ENCODE measurements at regions not wholly inside any gene's neighbourhood (a gene's known extent, or its start where the extent isn't known, plus 50 kb on each side); places are given as distances from the start of the nearest gene placed in this dataset.
"Not testable (repeated sequence)": the region's sequence is repeated elsewhere in the genome, so short reads cannot be mapped to it uniquely, and the experiment has no call there.

- no peaks in the 10 kb centered on the region for H3K27me3 Mint-ChIP-seq (ENCODE audit: low read depth)
- DNase-seq, result no peak
- no peaks in the 10 kb centered on the region for H3K9me3 Mint-ChIP-seq
- ATAC-seq, result no peak
- H3K36me3 Mint-ChIP-seq (ENCODE audit: insufficient read depth), result no peaks in the 10 kb centered on the region
- no peak overlapping the region for H3K4me3 Mint-ChIP-seq
- H3K4me1 Mint-ChIP-seq (ENCODE audit: low read depth), result no peaks in the 10 kb centered on the region
Observed at GRCh38 chr1:227508431-227508830, 54.9 kb upstream of the ZNF678 start.

DNA sequence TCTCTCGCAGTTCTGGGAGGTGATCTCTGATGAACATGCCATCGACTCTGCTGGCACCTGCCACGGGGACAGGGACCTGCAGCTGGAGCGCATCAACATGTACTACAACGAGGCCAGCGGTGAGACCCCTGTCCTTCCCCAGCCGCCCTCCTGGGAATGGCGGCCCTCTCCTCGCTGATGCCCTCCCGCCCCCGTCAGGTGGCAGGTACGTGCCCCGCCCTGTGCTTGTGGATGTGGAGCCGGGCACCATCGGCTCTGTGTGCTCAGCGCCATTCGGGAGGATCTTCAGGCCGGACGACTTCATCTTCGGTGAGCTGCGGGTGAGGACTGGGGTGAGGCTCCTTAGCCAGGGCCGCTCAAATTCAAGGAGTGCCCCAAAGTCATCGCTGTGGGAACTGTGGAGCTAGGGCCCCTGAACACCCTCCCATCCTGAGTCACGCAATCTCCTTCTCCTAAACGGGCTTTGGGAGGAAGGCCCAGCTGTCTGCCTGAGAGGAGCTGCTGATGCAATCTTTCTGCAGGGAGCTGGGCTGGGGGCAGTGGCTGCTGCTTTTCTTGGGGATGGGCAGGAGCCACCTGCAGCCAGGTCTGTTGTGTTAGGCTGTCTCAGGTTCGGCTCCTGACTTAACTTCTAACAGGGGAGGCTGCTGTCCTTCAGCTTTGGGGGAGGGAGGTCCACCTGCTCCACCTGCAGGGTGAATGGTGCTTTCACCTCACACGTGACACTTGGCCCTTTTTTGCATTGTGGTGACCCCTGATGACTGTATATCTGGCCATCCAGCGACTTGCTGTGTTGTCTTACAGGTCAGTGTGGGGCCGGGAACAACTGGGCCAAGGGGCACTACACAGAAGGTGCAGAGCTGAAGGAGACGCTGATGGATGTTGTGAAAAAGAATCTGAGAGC lies 56.6 kb upstream of the ZNF678 start:
- H3K27me3 Mint-ChIP-seq (ENCODE audit: low read depth); DNase-seq; H3K4me1 Mint-ChIP-seq (ENCODE audit: low read depth); H3K9me3 Mint-ChIP-seq; H3K36me3 Mint-ChIP-seq (ENCODE audit: insufficient read depth); ATAC-seq; H3K4me3 Mint-ChIP-seq: not testable (repeated sequence)

DNA sequence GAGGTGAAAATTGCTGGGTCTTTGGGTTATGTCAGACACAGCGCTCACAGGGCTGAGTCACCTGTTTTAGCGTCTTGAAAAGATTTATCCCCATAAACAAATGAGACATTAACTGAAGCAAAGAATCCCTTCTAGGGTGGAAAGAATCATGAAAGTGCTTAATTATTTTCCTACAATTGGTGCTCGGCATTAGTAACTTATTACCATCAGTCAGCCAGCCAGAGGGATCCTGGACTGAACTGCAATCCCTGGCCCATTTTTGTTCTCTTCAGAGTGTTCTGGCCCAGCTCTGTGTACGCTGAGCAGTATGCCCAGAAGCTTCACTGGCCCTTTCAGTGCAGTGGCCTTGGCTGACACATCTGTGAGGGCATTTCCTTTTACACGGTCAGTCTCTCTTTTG lies 67.3 kb upstream of the ZNF678 start:
- H3K4me3 Mint-ChIP-seq; H3K4me1 Mint-ChIP-seq (ENCODE audit: low read depth); ATAC-seq; H3K36me3 Mint-ChIP-seq (ENCODE audit: insufficient read depth); DNase-seq; H3K9me3 Mint-ChIP-seq; H3K27me3 Mint-ChIP-seq (ENCODE audit: low read depth): not testable (repeated sequence)

- not testable (repeated sequence) for H3K4me3 Mint-ChIP-seq; H3K27me3 Mint-ChIP-seq (ENCODE audit: low read depth); H3K4me1 Mint-ChIP-seq (ENCODE audit: low read depth); H3K9me3 Mint-ChIP-seq; H3K36me3 Mint-ChIP-seq (ENCODE audit: insufficient read depth); DNase-seq; ATAC-seq
Observed at GRCh38 chr1:227493863-227494551, 69.3 kb upstream of the ZNF678 start.

DNA sequence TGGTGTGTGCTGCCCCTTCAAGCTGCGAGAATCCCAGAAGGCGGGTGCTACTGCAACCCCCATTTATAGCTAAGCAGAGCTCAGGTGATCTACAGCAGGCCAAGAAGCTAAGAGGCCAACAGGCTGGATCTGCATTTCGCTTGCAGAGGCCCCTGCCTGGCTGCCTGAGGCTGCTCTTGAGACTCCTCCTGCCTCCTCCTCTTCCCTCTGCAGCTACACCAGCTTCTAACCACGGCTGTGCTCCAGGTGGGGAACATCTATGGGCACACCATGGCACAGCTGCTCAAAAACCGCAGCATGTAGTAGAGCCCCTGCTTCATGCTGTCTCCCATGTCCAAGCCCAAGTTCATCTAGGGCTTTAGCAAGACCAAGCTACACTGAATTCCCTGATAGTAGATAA lies 72.9 kb upstream of the ZNF678 start:
- Mint-ChIP-seq H3K9me3 (no peaks in the 10 kb centered on the region), H3K36me3 (ENCODE audit: insufficient read depth) (no peaks in the 10 kb centered on the region), H3K4me1 (ENCODE audit: low read depth) (no peaks in the 10 kb centered on the region), H3K27me3 (ENCODE audit: low read depth) (no peaks in the 10 kb centered on the region), H3K4me3 (no peak overlapping the region)
- DNase-seq (no peak), ATAC-seq (no peak)

DNA sequence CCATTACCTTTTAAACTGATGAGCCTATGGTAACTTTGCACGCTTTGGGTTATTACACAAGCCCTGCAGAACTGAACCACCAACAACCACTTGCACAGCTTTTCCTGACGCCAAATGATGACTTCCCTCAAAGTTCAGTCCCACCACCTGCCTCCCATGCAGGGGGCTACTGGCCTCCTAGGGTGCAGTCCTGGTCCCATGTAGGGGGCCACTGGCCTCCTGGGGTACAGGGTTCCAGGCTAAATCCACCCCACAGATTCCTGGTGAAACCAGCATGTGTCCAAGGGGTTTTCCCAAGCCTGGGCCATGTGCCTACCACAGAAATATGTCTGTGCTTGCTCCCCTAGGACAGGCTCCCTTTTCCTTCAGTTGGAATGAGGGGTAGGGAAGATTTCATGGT lies 73.4 kb upstream of the ZNF678 start:
- DNase-seq, result no peak
- no peaks in the 10 kb centered on the region for H3K4me1 Mint-ChIP-seq (ENCODE audit: low read depth)
- ATAC-seq, result no peak
- no peaks in the 10 kb centered on the region for H3K36me3 Mint-ChIP-seq (ENCODE audit: insufficient read depth)
- no peak overlapping the region for H3K4me3 Mint-ChIP-seq
- H3K9me3 Mint-ChIP-seq, result no peaks in the 10 kb centered on the region
- H3K27me3 Mint-ChIP-seq (ENCODE audit: low read depth), result no peaks in the 10 kb centered on the region

- Mint-ChIP-seq H3K36me3 (ENCODE audit: insufficient read depth) (no peaks in the 10 kb centered on the region), H3K4me3 (no peak overlapping the region), H3K27me3 (ENCODE audit: low read depth) (peaks cover 2% of the 10 kb centered on the region), H3K9me3 (no peaks in the 10 kb centered on the region), H3K4me1 (ENCODE audit: low read depth) (no peaks in the 10 kb centered on the region)
- ATAC-seq, result no peak
- no peak for DNase-seq
Observed at GRCh38 chr1:227489572-227489971, 73.8 kb upstream of the ZNF678 start.

- H3K4me1 Mint-ChIP-seq (ENCODE audit: low read depth), result no peaks in the 10 kb centered on the region
- ATAC-seq (no peak), DNase-seq (no peak)
- H3K4me3 Mint-ChIP-seq, result no peak overlapping the region
- peaks cover 4% of the 10 kb centered on the region for H3K27me3 Mint-ChIP-seq (ENCODE audit: low read depth)
- H3K9me3 Mint-ChIP-seq, result no peaks in the 10 kb centered on the region
- no peaks in the 10 kb centered on the region for H3K36me3 Mint-ChIP-seq (ENCODE audit: insufficient read depth)
Observed at GRCh38 chr1:227487606-227488005, 75.8 kb upstream of the ZNF678 start.

DNA sequence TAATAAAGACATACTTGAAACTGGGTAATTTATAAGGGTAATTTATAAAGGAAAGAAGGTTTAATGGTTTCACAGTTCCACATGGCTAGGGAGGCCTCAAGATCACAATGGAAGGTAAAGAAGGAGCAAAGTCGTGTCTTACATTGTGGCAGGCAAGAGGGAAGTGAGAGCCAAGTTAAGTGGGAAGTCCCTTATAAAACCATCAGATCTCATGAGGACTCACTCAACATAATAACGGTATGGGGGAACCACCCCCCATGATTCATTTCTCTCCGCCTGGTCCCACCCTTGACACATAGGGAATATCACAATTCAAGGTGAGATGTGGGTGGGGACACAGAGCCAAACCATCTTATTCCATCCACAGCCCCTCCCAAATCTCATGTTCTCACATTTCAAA lies 76.8 kb upstream of the ZNF678 start:
- H3K36me3 Mint-ChIP-seq (ENCODE audit: insufficient read depth), result no peaks in the 10 kb centered on the region
- no peak for DNase-seq
- H3K4me1 Mint-ChIP-seq (ENCODE audit: low read depth), result no peaks in the 10 kb centered on the region
- no peaks in the 10 kb centered on the region for H3K9me3 Mint-ChIP-seq
- peaks cover 7% of the 10 kb centered on the region for H3K27me3 Mint-ChIP-seq (ENCODE audit: low read depth)
- no peak overlapping the region for H3K4me3 Mint-ChIP-seq
- no peak for ATAC-seq

- ATAC-seq (no peak), DNase-seq (no peak)
- Mint-ChIP-seq H3K9me3 (no peaks in the 10 kb centered on the region), H3K27me3 (ENCODE audit: low read depth) (peaks cover 22% of the 10 kb centered on the region), H3K4me3 (no peak overlapping the region), H3K4me1 (ENCODE audit: low read depth) (no peaks in the 10 kb centered on the region), H3K36me3 (ENCODE audit: insufficient read depth) (no peaks in the 10 kb centered on the region)
Observed at GRCh38 chr1:227482023-227482299, 81.4 kb upstream of the ZNF678 start.

DNA sequence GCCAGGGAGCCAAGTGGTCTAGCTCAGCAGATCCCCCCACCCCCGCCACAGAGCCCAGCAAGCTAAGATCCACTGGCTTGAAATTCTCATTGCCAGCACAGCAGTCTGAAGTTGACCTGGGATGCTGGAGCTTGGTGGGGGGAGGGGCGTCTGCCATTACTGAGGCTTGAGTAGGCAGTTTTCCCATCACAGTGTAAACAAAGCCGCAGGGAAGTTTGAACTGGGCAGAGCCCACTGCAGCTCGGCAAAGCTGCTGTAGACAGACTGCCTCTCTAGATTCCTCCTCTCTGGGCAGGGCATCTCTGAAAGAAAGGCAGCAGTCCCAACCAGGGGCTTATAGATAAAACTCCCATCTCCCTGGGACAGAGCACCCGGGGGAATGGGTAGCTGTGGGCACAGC lies 89.3 kb upstream of the ZNF678 start:
- DNase-seq; H3K9me3 Mint-ChIP-seq; H3K36me3 Mint-ChIP-seq (ENCODE audit: insufficient read depth); ATAC-seq; H3K4me3 Mint-ChIP-seq; H3K4me1 Mint-ChIP-seq (ENCODE audit: low read depth): not testable (repeated sequence)
- peaks cover 31% of the 10 kb centered on the region for H3K27me3 Mint-ChIP-seq (ENCODE audit: low read depth)

DNA sequence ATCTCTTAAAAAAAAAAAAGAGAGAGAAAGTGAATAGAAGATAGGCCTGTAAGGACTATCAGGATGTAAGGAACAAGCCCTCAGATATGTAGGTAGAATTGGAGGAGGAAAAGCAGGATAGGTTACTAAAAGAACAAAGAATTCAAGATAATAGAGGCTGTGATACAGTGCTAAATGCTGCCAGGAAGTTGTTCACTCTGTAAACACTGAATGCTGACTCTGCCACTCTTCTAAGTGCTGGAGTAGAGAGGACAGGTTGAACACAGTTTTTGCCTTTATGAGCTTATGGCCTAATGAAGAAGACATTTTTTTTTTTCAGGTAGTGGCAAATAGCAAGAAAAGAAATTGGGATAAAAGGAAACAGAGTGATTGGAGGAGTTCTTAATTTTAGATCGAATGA lies 90.6 kb upstream of the ZNF678 start:
- no peaks in the 10 kb centered on the region for H3K4me1 Mint-ChIP-seq (ENCODE audit: low read depth)
- H3K36me3 Mint-ChIP-seq (ENCODE audit: insufficient read depth), result no peaks in the 10 kb centered on the region
- no peak for DNase-seq
- H3K4me3 Mint-ChIP-seq, result no peak overlapping the region
- ATAC-seq, result no peak
- H3K27me3 Mint-ChIP-seq (ENCODE audit: low read depth), result peaks cover 31% of the 10 kb centered on the region
- no peaks in the 10 kb centered on the region for H3K9me3 Mint-ChIP-seq

DNA sequence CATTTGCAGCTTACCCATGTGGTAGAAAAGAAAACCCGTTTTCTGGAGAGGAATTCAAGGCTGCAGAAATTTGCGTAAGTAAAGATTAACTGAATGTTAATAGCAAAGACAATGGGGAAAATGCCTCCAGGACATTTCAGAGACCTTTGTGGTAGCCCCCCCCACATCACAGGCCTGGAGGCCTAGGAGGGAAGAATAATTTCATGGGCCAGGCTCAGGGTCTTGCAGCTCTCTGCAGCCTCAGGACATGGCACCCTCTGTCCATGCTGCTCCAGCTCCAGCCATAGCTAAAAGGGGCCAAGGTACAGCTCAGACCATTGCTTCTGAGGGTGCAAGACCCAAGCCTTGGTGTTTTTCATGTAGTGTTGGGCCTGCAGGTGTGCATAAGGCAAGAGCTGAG lies 92.7 kb upstream of the ZNF678 start:
- ATAC-seq (no peak), DNase-seq (no peak)
- H3K27me3 Mint-ChIP-seq (ENCODE audit: low read depth), result peaks cover 14% of the 10 kb centered on the region
- no peaks in the 10 kb centered on the region for H3K36me3 Mint-ChIP-seq (ENCODE audit: insufficient read depth)
- no peaks in the 10 kb centered on the region for H3K9me3 Mint-ChIP-seq
- no peak overlapping the region for H3K4me3 Mint-ChIP-seq
- H3K4me1 Mint-ChIP-seq (ENCODE audit: low read depth), result no peaks in the 10 kb centered on the region

DNA sequence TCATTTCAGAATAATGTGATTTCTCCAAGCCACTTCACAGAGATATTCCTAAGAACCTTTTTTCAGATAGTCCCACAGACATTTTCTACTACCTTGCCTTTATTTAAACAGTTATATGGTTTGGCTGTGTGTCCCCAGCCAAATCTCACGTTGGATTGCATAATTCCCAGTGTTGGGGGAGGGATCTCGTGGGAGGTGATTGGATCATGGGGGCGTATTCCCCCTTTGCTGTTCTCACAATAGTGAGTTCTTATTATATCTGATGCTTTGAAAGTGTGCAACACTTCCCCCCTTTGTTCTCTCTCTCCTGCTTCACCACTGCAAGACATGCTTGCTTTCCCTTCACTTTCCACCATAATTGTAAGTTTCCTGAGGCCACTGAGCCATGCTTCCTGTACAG lies 93.6 kb upstream of the ZNF678 start:
- ATAC-seq (no peak), DNase-seq (no peak)
- no peaks in the 10 kb centered on the region for H3K36me3 Mint-ChIP-seq (ENCODE audit: insufficient read depth)
- H3K4me3 Mint-ChIP-seq, result no peak overlapping the region
- H3K4me1 Mint-ChIP-seq (ENCODE audit: low read depth), result no peaks in the 10 kb centered on the region
- H3K27me3 Mint-ChIP-seq (ENCODE audit: low read depth), result peaks cover 6% of the 10 kb centered on the region
- H3K9me3 Mint-ChIP-seq, result no peaks in the 10 kb centered on the region

DNA sequence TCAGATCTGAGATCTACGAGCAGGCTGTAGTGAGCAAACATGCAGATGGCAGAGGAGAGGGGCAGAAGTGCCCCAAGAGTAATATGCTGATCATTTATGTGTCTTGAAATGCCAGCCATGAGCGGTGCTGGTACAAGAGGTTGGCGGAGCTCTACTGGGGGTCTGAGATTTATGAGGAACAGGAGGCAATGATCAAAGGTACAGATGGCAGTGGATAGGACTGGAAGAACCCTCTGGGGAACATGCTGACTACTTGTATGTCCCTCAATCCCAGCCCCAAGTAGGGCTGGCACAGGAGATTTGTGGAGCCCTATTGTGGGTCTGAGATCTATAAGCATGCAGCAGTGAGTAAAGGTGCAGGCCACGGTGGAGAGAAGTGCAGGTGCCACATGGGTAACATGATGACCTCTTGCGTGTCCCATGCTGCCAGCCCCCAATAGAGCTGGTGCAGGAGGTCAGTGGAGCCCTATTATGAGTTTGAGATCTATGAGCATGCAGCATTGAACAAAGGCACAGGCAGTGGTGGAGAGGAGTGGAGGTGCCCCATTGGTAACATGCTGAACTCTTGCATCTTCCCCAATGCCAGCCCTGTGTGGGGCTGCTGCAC lies 97.2 kb upstream of the ZNF678 start:
- H3K4me1 Mint-ChIP-seq (ENCODE audit: low read depth), result no peaks in the 10 kb centered on the region
- H3K36me3 Mint-ChIP-seq (ENCODE audit: insufficient read depth), result no peaks in the 10 kb centered on the region
- ATAC-seq, result no peak

More for the DNA sequence above, 97.2 kb upstream of the ZNF678 start:
- Mint-ChIP-seq H3K27me3 (ENCODE audit: low read depth) (peaks cover 11% of the 10 kb centered on the region), H3K4me3 (no peak overlapping the region), H3K9me3 (no peaks in the 10 kb centered on the region)
- DNase-seq, result no peak
